ENCODE measurements at regions not wholly inside any gene's neighbourhood (a gene's known extent, or its start where the extent isn't known, plus 50 kb on each side); places are given as distances from the start of the nearest gene placed in this dataset.
A peak's percentile ranks its signal among the peaks of the same experiment; 100 is the strongest.

GRCh38 chr10:10438335-10439100 is 579.2 kb upstream of the CELF2 start:
- no peak overlapping the region for H3K4me3 ChIP-seq (ENCODE audit: low read depth, low read length)
- peak; percentile 0 for DNase-seq (ENCODE audit: low read depth)
- TF ChIP-seq, protein P1, sequence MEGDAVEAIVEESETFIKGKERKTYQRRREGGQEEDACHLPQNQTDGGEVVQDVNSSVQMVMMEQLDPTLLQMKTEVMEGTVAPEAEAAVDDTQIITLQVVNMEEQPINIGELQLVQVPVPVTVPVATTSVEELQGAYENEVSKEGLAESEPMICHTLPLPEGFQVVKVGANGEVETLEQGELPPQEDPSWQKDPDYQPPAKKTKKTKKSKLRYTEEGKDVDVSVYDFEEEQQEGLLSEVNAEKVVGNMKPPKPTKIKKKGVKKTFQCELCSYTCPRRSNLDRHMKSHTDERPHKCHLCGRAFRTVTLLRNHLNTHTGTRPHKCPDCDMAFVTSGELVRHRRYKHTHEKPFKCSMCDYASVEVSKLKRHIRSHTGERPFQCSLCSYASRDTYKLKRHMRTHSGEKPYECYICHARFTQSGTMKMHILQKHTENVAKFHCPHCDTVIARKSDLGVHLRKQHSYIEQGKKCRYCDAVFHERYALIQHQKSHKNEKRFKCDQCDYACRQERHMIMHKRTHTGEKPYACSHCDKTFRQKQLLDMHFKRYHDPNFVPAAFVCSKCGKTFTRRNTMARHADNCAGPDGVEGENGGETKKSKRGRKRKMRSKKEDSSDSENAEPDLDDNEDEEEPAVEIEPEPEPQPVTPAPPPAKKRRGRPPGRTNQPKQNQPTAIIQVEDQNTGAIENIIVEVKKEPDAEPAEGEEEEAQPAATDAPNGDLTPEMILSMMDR (conservative IDR thresholded peaks at IDR 0.05; ENCODE audit: low read depth, low read length), result no peak

DNA sequence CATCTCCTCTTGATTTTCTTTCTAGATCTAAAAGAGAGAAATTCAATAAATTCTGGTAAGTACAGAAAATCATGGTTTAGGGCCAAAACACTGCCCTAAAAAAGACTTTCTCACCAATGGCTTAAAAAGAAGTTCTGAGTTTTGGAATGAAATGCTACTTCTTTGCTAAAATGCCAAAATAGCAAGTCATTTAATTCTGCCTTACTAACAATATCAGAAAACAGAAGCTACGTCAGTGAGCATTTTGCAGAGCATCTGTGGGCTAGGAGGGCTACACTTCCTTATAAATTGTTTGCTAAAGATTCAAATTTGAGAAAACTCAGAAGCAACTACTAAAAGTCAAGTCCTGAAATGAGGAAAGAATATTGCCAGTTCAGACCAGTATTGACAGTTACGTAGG is 560.8 kb upstream of the CELF2 start:
- no peak for DNase-seq (ENCODE audit: low read depth)
- TF ChIP-seq, protein P1 (conservative IDR thresholded peaks at IDR 0.05; ENCODE audit: low read depth, low read length), result no peak
- H3K4me3 ChIP-seq (ENCODE audit: low read depth, low read length), result no peak overlapping the region

- no peak overlapping the region for H3K4me3 ChIP-seq (ENCODE audit: low read depth, low read length)
- TF ChIP-seq, protein P1 (conservative IDR thresholded peaks at IDR 0.05; ENCODE audit: low read depth, low read length), result no peak
- DNase-seq (ENCODE audit: low read depth), result no peak
Observed at GRCh38 chr10:10460451-10460850, 557.2 kb upstream of the CELF2 start.

GRCh38 chr10:10462151-10462941 is 555.3 kb upstream of the CELF2 start:
- DNase-seq (ENCODE audit: low read depth), result no peak
- TF ChIP-seq, protein P1 (conservative IDR thresholded peaks at IDR 0.05; ENCODE audit: low read depth, low read length), result no peak
- no peak overlapping the region for H3K4me3 ChIP-seq (ENCODE audit: low read depth, low read length)

- DNase-seq (ENCODE audit: low read depth), result no peak
- TF ChIP-seq, protein P1 (conservative IDR thresholded peaks at IDR 0.05; ENCODE audit: low read depth, low read length), result no peak
- H3K4me3 ChIP-seq (ENCODE audit: low read depth, low read length), result no peak overlapping the region
Observed at GRCh38 chr10:10471758-10472157, 545.9 kb upstream of the CELF2 start.

DNA sequence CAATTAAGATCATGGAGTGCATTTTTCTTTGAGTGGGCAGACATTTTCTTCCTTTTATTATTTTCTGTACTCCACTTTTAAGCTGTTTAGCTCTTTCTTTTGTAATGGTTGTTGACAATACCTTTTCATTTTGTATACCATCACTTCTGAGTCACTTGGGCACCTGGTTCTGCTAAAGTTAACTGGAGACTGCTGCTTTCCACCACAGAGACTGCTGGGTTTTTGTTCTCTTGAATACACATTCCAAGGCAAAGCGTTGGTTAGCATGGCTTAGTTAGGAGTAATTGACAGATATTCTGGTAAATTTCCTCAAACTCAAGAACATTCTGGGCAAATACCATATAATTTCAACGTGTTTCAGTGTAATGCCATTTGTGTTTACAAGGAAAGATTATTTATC is 541.9 kb upstream of the CELF2 start:
- DNase-seq (ENCODE audit: low read depth), result no peak
- H3K4me3 ChIP-seq (ENCODE audit: low read depth, low read length), result no peak overlapping the region
- TF ChIP-seq, protein P1 (conservative IDR thresholded peaks at IDR 0.05; ENCODE audit: low read depth, low read length), result no peak

Measured in choroid plexus epithelial cell (primary cell).